Mononuclear cell (primary cell): ENCODE measurements at regions not wholly inside any gene's neighbourhood (a gene's known extent, or its start where the extent isn't known, plus 50 kb on each side); places are given as distances from the start of the nearest gene placed in this dataset.

ENCODE experiments used
- H3K27me3 ChIP-seq: 2 replicates; pipeline ENCODE4 v1.6.0; 2011; ENCODE audit warnings: low read length, control low read depth; ENCODE audit not compliant: insufficient read depth
- H3K4me1 ChIP-seq: 2 replicates; pipeline ENCODE4 v1.5.1; 2011; ENCODE audit warnings: mild to moderate bottlenecking, low read length, control low read depth; ENCODE audit not compliant: insufficient read depth
- H3K4me3 ChIP-seq: 2 replicates; pipeline ENCODE4 v1.5.1; 2011; ENCODE audit warnings: mild to moderate bottlenecking, low read length, moderate library complexity
- H3K9me3 ChIP-seq: 2 replicates; pipeline ENCODE4 v1.5.1; 2011; ENCODE audit warnings: low read depth, mild to moderate bottlenecking, control low read depth, low read length

- Histone ChIP-seq H3K4me1 (peaks cover 23% of the 10 kb centered on the region), H3K9me3 (no peaks in the 10 kb centered on the region), H3K27me3 (no peaks in the 10 kb centered on the region), H3K4me3 (no peak overlapping the region)
Observed at GRCh38 chr4:26137288-26137687, 183.5 kb upstream of the RBPJ start.

- peaks cover 20% of the 10 kb centered on the region for H3K4me1 ChIP-seq
- no peak overlapping the region for H3K4me3 ChIP-seq
- no peaks in the 10 kb centered on the region for H3K9me3 ChIP-seq
- no peaks in the 10 kb centered on the region for H3K27me3 ChIP-seq
Observed at GRCh38 chr4:26139310-26139924, 181.4 kb upstream of the RBPJ start.

GRCh38 chr4:26140150-26140898 is 180.5 kb upstream of the RBPJ start:
- H3K4me3 ChIP-seq: no peak overlapping the region
- no peaks in the 10 kb centered on the region for H3K27me3 ChIP-seq
- H3K4me1 ChIP-seq: peaks cover 29% of the 10 kb centered on the region
- no peaks in the 10 kb centered on the region for H3K9me3 ChIP-seq

- Histone ChIP-seq H3K4me1 (peaks cover 30% of the 10 kb centered on the region), H3K4me3 (no peak overlapping the region), H3K27me3 (no peaks in the 10 kb centered on the region), H3K9me3 (no peaks in the 10 kb centered on the region)
Observed at GRCh38 chr4:26141051-26141721, 179.6 kb upstream of the RBPJ start.

- H3K4me1 ChIP-seq: peaks cover 30% of the 10 kb centered on the region
- H3K9me3 ChIP-seq: no peaks in the 10 kb centered on the region
- no peak overlapping the region for H3K4me3 ChIP-seq
- H3K27me3 ChIP-seq: no peaks in the 10 kb centered on the region
Observed at GRCh38 chr4:26141911-26142638, 178.7 kb upstream of the RBPJ start.

- H3K9me3 ChIP-seq: no peaks in the 10 kb centered on the region
- H3K4me3 ChIP-seq: no peak overlapping the region
- peaks cover 42% of the 10 kb centered on the region for H3K4me1 ChIP-seq
- no peaks in the 10 kb centered on the region for H3K27me3 ChIP-seq
Observed at GRCh38 chr4:26144526-26145155, 176.2 kb upstream of the RBPJ start.

- H3K27me3 ChIP-seq: no peaks in the 10 kb centered on the region
- H3K9me3 ChIP-seq: no peaks in the 10 kb centered on the region
- peaks cover 48% of the 10 kb centered on the region for H3K4me1 ChIP-seq
- no peak overlapping the region for H3K4me3 ChIP-seq
Observed at GRCh38 chr4:26145212-26145611, 175.6 kb upstream of the RBPJ start.

GRCh38 chr4:26148927-26149326 is 171.9 kb upstream of the RBPJ start:
- H3K9me3 ChIP-seq: no peaks in the 10 kb centered on the region
- no peaks in the 10 kb centered on the region for H3K27me3 ChIP-seq
- H3K4me3 ChIP-seq: no peak overlapping the region
- H3K4me1 ChIP-seq: peaks cover 45% of the 10 kb centered on the region

GRCh38 chr4:26150948-26151347 is 169.9 kb upstream of the RBPJ start:
- H3K27me3 ChIP-seq: no peaks in the 10 kb centered on the region
- H3K4me1 ChIP-seq: peaks cover 33% of the 10 kb centered on the region
- no peaks in the 10 kb centered on the region for H3K9me3 ChIP-seq
- H3K4me3 ChIP-seq: no peak overlapping the region

GRCh38 chr4:26151615-26152014 is 169.2 kb upstream of the RBPJ start:
- Histone ChIP-seq H3K9me3 (no peaks in the 10 kb centered on the region), H3K27me3 (no peaks in the 10 kb centered on the region), H3K4me1 (peaks cover 33% of the 10 kb centered on the region), H3K4me3 (no peak overlapping the region)

GRCh38 chr4:26152056-26152455 is 168.8 kb upstream of the RBPJ start:
- H3K4me1 ChIP-seq: peaks cover 33% of the 10 kb centered on the region
- H3K9me3 ChIP-seq: no peaks in the 10 kb centered on the region
- no peaks in the 10 kb centered on the region for H3K27me3 ChIP-seq
- no peak overlapping the region for H3K4me3 ChIP-seq

- Histone ChIP-seq H3K4me1 (peaks cover 10% of the 10 kb centered on the region), H3K4me3 (no peak overlapping the region), H3K27me3 (no peaks in the 10 kb centered on the region), H3K9me3 (no peaks in the 10 kb centered on the region)
Observed at GRCh38 chr4:26157541-26157940, 163.3 kb upstream of the RBPJ start.

GRCh38 chr4:26160591-26160990 is 160.2 kb upstream of the RBPJ start:
- Histone ChIP-seq H3K9me3 (no peaks in the 10 kb centered on the region), H3K27me3 (no peaks in the 10 kb centered on the region), H3K4me3 (no peak overlapping the region), H3K4me1 (peaks cover 10% of the 10 kb centered on the region)

GRCh38 chr4:26161030-26161824 is 159.6 kb upstream of the RBPJ start:
- H3K27me3 ChIP-seq: no peaks in the 10 kb centered on the region
- H3K9me3 ChIP-seq: no peaks in the 10 kb centered on the region

More at GRCh38 chr4:26161030-26161824, 159.6 kb upstream of the RBPJ start:
- Histone ChIP-seq H3K4me1 (peaks cover 10% of the 10 kb centered on the region), H3K4me3 (no peak overlapping the region)
